GM21576 (cell line): ENCODE measurements at regions not wholly inside any gene's neighbourhood (a gene's known extent, or its start where the extent isn't known, plus 50 kb on each side); places are given as distances from the start of the nearest gene placed in this dataset.

Source experiments
- ATAC-seq: cut with Tn5 transposase; IDR thresholded peaks from one replicate; pipeline ENCODE4 v1.9.1; 2021; ENCODE audit warnings: mild to moderate bottlenecking, moderate library complexity; ENCODE audit not compliant: unreplicated experiment

GRCh38 chr9:13428766-13429165 lies 149.3 kb upstream of the MPDZ start:
- ATAC-seq: no peak

GRCh38 chr9:13427587-13427986 lies 148.1 kb upstream of the MPDZ start:
- ATAC-seq: no peak

- no peak for ATAC-seq
These were observed 147.1 kb upstream of the MPDZ start for GRCh38 chr9:13426606-13427005.

- ATAC-seq: no peak
These were observed 145.4 kb upstream of the MPDZ start for GRCh38 chr9:13424872-13425271.

- ATAC-seq: no peak
These were observed 144.7 kb upstream of the MPDZ start for GRCh38 chr9:13424204-13424603.

- ATAC-seq: no peak
These were observed 134.9 kb upstream of the MPDZ start for GRCh38 chr9:13414349-13414748.

GRCh38 chr9:13412331-13412730 lies 132.8 kb upstream of the MPDZ start:
- no peak for ATAC-seq

- ATAC-seq: no peak
These were observed 132.3 kb upstream of the MPDZ start for GRCh38 chr9:13411791-13412190.

- ATAC-seq: no peak
These were observed 131.1 kb upstream of the MPDZ start for GRCh38 chr9:13410566-13411031.

GRCh38 chr9:13397661-13398060 lies 118.2 kb upstream of the MPDZ start:
- no peak for ATAC-seq

- no peak for ATAC-seq
These were observed 117.7 kb upstream of the MPDZ start for GRCh38 chr9:13397220-13397619.

- no peak for ATAC-seq
These were observed 116.9 kb upstream of the MPDZ start for GRCh38 chr9:13396418-13396817.

- ATAC-seq: no peak
These were observed 115.7 kb upstream of the MPDZ start for GRCh38 chr9:13395156-13395555.

- ATAC-seq: no peak
These were observed 108.7 kb upstream of the MPDZ start for GRCh38 chr9:13388157-13388556.

- no peak for ATAC-seq
These were observed 108.2 kb upstream of the MPDZ start for GRCh38 chr9:13387734-13388067.

- no peak for ATAC-seq
These were observed 107.6 kb upstream of the MPDZ start for GRCh38 chr9:13386935-13387733.

GRCh38 chr9:13386316-13386715 lies 106.8 kb upstream of the MPDZ start:
- ATAC-seq: no peak

- no peak for ATAC-seq
These were observed 104.4 kb upstream of the MPDZ start for GRCh38 chr9:13383855-13384254.

- ATAC-seq: no peak
These were observed 103.7 kb upstream of the MPDZ start for GRCh38 chr9:13383216-13383615.

GRCh38 chr9:13382595-13382994 lies 103.1 kb upstream of the MPDZ start:
- ATAC-seq: no peak

- no peak for ATAC-seq
These were observed 101.4 kb upstream of the MPDZ start for GRCh38 chr9:13380903-13381302.

GRCh38 chr9:13378154-13378553 lies 98.7 kb upstream of the MPDZ start:
- no peak for ATAC-seq
